CD14-positive monocyte (primary cell): ENCODE measurements at regions not wholly inside any gene's neighbourhood (a gene's known extent, or its start where the extent isn't known, plus 50 kb on each side); places are given as distances from the start of the nearest gene placed in this dataset.

Experiments used
- DNase-seq, 3 donors: peaks; one replicate each; pipeline ENCODE4 v3.0.0-alpha.2; 2011 to 2022
- H2AFZ ChIP-seq: 2 replicates; pipeline ENCODE4 v1.6.0; 2012; ENCODE audit warnings: mild to moderate bottlenecking, low read depth, low read length, inconsistent platforms; ENCODE audit not compliant: insufficient read depth, poor library complexity, severe bottlenecking
- H3K27ac ChIP-seq, 2 donors: 1 replicate in 1 of 2; 2 replicates in 1 of 2; pipeline ENCODE4 v1.5.1; 2012 to 2013; ENCODE audit warnings: low read length in 2 of 2, control low read depth in 1 of 2, inconsistent platforms in 1 of 2, low read depth in 1 of 2, mild to moderate bottlenecking in 1 of 2
- H3K27me3 ChIP-seq, 2 donors: one replicate each; pipeline versions ENCODE4 v1.6.0 to v1.6.1; 2011 to 2013; ENCODE audit warnings: low read length in 2 of 2; ENCODE audit not compliant: control insufficient read depth in 2 of 2, insufficient read depth in 2 of 2
- H3K36me3 ChIP-seq, 2 donors: replicated peaks in 1 of 2; 1 replicate in 1 of 2; 2 replicates in 1 of 2; pipeline versions ENCODE4 v1.5.1 to v1.6.1; 2012 to 2013; ENCODE audit warnings: low read length in 2 of 2, control low read depth in 1 of 2, inconsistent platforms in 1 of 2, mild to moderate bottlenecking in 1 of 2; ENCODE audit not compliant: insufficient read depth in 2 of 2, control insufficient read depth in 1 of 2
- H3K4me1 ChIP-seq, 2 donors: 1 replicate in 1 of 2; 2 replicates in 1 of 2; pipeline versions ENCODE4 v1.5.1 to v1.6.1; 2012 to 2013; ENCODE audit warnings: low read length in 2 of 2, control low read depth in 1 of 2, inconsistent platforms in 1 of 2, mild to moderate bottlenecking in 1 of 2, moderate library complexity in 1 of 2; ENCODE audit not compliant: insufficient read depth in 2 of 2, control insufficient read depth in 1 of 2
- H3K4me2 ChIP-seq: replicated peaks from 2 replicates; pipeline ENCODE3; 2012; ENCODE audit warnings: low read length, moderate library complexity, mild to moderate bottlenecking; ENCODE audit not compliant: poor library complexity, severe bottlenecking; ENCODE audit errors: extremely low read depth
- H3K4me3 ChIP-seq, 3 experiments: fragments of 200-600 bp in 1 of 3; sonication (generic) in 1 of 3; replicated peaks in 1 of 3; 1 replicate in 2 of 3; 2 replicates in 1 of 3; pipeline ENCODE4 v1.5.1; 2011 to 2013; ENCODE audit warnings: low read length in 3 of 3, mild to moderate bottlenecking in 3 of 3, control low read depth in 2 of 3, low read depth in 2 of 3, inconsistent platforms in 1 of 3, moderate library complexity in 1 of 3
- H3K79me2 ChIP-seq: 2 replicates; pipeline ENCODE4 v1.6.0; 2012; ENCODE audit warnings: mild to moderate bottlenecking, control low read depth, inconsistent platforms, low read length, moderate library complexity; ENCODE audit not compliant: insufficient read depth
- H3K9ac ChIP-seq: 2 replicates; pipeline ENCODE4 v1.6.0; 2017; ENCODE audit warnings: low read length, mild to moderate bottlenecking; ENCODE audit not compliant: insufficient read depth, poor library complexity, severe bottlenecking
- H3K9me3 ChIP-seq, 2 donors: replicated peaks in 1 of 2; 1 replicate in 1 of 2; 2 replicates in 1 of 2; pipeline versions ENCODE4 v1.5.1 to v1.6.1; 2012 to 2013; ENCODE audit warnings: low read length in 2 of 2, control low read depth in 1 of 2; ENCODE audit not compliant: control insufficient read depth in 1 of 2, insufficient read depth in 1 of 2
- H4K20me1 ChIP-seq: 2 replicates; pipeline ENCODE4 v1.6.0; 2012; ENCODE audit warnings: mild to moderate bottlenecking, low read length, control low read depth, moderate library complexity; ENCODE audit not compliant: insufficient read depth
- H3K27ac Mint-ChIP-seq, 7 donors: one replicate each; pipeline ENCODE4 v1.8.0; 2020; ENCODE audit warnings: mild to moderate bottlenecking in 7 of 7, mixed read lengths in 7 of 7, moderate library complexity in 6 of 7, inconsistent platforms in 2 of 7
- H3K27me3 Mint-ChIP-seq, 3 donors: one replicate each; pipeline ENCODE4 v1.8.0; 2021 to 2022; ENCODE audit warnings: low read depth in 3 of 3, mild to moderate bottlenecking in 3 of 3, mixed read lengths in 3 of 3, moderate library complexity in 3 of 3, inconsistent platforms in 1 of 3
- H3K36me3 Mint-ChIP-seq, 2 donors: one replicate each; pipeline ENCODE4 v1.8.0; 2020; ENCODE audit warnings: mixed read lengths in 2 of 2, inconsistent platforms in 1 of 2, mild to moderate bottlenecking in 1 of 2
- H3K4me1 Mint-ChIP-seq: one replicate; pipeline ENCODE4 v1.8.0; 2020; ENCODE audit warnings: mild to moderate bottlenecking, mixed read lengths
- H3K4me3 Mint-ChIP-seq, 2 donors: one replicate each; pipeline ENCODE4 v1.8.0; 2020; ENCODE audit warnings: mild to moderate bottlenecking in 2 of 2, mixed read lengths in 2 of 2, moderate library complexity in 1 of 2
- H3K9me3 Mint-ChIP-seq, 7 donors: one replicate each; pipeline ENCODE4 v1.8.0; 2020 to 2022; ENCODE audit warnings: mixed read lengths in 7 of 7, mild to moderate bottlenecking in 6 of 7, moderate library complexity in 6 of 7, inconsistent platforms in 2 of 7
- CTCF ChIP-seq: fragments of 200-600 bp; IDR thresholded peaks from one replicate; pipeline ENCODE4 v1.8.0; 2022; ENCODE audit warnings: antibody characterized with exemption, mild to moderate bottlenecking
- WGBS: methylation state at CpG from one replicate; pipeline ENCODE4 v1.1.5; 2013; ENCODE audit warnings: missing lambda C conversion rate; ENCODE audit not compliant: insufficient coverage; 5-methylcytosine and 5-hydroxymethylcytosine counted together
- intact Hi-C, 2 donors: fragments of 100-400 bp; cut with micrococcal nuclease; formaldehyde crosslinking; loops; one replicate each; pipeline versions ENCODE4 v1.15.0 to v1.15.1; 2023

- Mint-ChIP-seq H3K36me3 (no peaks in the 10 kb centered on the region), H3K4me1 (peaks cover 2% of the 10 kb centered on the region), H3K9me3 (peaks cover 0 to 5% (median 2%) of the 10 kb centered on the region in 7 donors), H3K4me3 (no peak overlapping the region), H3K27me3 (peaks cover 3 to 12% (median 5%) of the 10 kb centered on the region in 3 donors), H3K27ac (no peak overlapping the region)
- intact Hi-C loops, result no loop called here
- Histone ChIP-seq H3K79me2 (no peaks in the 10 kb centered on the region), H4K20me1 (no peaks in the 10 kb centered on the region), H3K4me1 (no peaks in the 10 kb centered on the region), H3K27me3 (no peaks in the 10 kb centered on the region), H3K9me3 (no peaks in the 10 kb centered on the region), H3K27ac (no peak overlapping the region), H2AFZ (no peak overlapping the region), H3K4me3 (no peak overlapping the region), H3K9ac (no peak overlapping the region), H3K4me2 (no peak overlapping the region), H3K36me3 (no peaks in the 10 kb centered on the region)
- no CpG with 5 or more reads among the region's 3 CpGs for WGBS
- no peak for TF ChIP-seq CTCF
- no peak for DNase-seq
Observed at GRCh38 chr16:22968931-22969330, 155.0 kb downstream of the HS3ST2 start.

GRCh38 chr16:22967521-22968095 is 153.6 kb downstream of the HS3ST2 start:
- H3K27me3 Mint-ChIP-seq, result peaks cover 0 to 14% (median 2%) of the 10 kb centered on the region in 3 donors
- no peak for DNase-seq
- intact Hi-C loops, result no loop called here

More at GRCh38 chr16:22967521-22968095, 153.6 kb downstream of the HS3ST2 start:
- H3K27me3 ChIP-seq, result no peaks in the 10 kb centered on the region
- no peaks in the 10 kb centered on the region for H3K79me2 ChIP-seq
- H3K36me3 ChIP-seq, result no peaks in the 10 kb centered on the region
- H3K36me3 Mint-ChIP-seq, result no peaks in the 10 kb centered on the region
- H3K9me3 Mint-ChIP-seq, result peaks cover 0 to 6% (median 2%) of the 10 kb centered on the region in 7 donors
- H3K4me2 ChIP-seq, result no peak overlapping the region
- no peak for TF ChIP-seq CTCF
- no peak overlapping the region for H3K27ac Mint-ChIP-seq
- no peaks in the 10 kb centered on the region for H3K4me1 ChIP-seq
- H3K4me3 ChIP-seq, result no peak overlapping the region
- H2AFZ ChIP-seq, result no peak overlapping the region
- no peaks in the 10 kb centered on the region for H4K20me1 ChIP-seq
- H3K9me3 ChIP-seq, result no peaks in the 10 kb centered on the region
- no CpG with 5 or more reads among the region's 1 CpG for WGBS
- no peak overlapping the region for H3K9ac ChIP-seq
- H3K4me3 Mint-ChIP-seq, result no peak overlapping the region
- H3K27ac ChIP-seq, result no peak overlapping the region
- H3K4me1 Mint-ChIP-seq, result peaks cover 2% of the 10 kb centered on the region
